ENCODE measurements at regions not wholly inside any gene's neighbourhood (a gene's known extent, or its start where the extent isn't known, plus 50 kb on each side); places are given as distances from the start of the nearest gene placed in this dataset.

GRCh38 chr1:22277662-22278061 is 134.8 kb upstream of the WNT4 start:
- TF ChIP-seq CTBP1 (IDR thresholded peaks at IDR 0.05; ENCODE audit: borderline replicate concordance) (no peak), FOXM1 (IDR thresholded peaks at IDR 0.05; ENCODE audit: borderline replicate concordance) (no peak), HDGF (IDR thresholded peaks at IDR 0.05; ENCODE audit: borderline replicate concordance) (no peak), FOXK2 (IDR thresholded peaks at IDR 0.05) (no peak)
- DNase-seq (ENCODE audit: extremely low spot score): no peak
- CTCF ChIA-PET: no interaction called here
- POLR2A ChIA-PET: no interaction called here

- ChIA-PET CTCF (no interaction called here), POLR2A (no interaction called here)
- TF ChIP-seq NFRKB (IDR thresholded peaks at IDR 0.05) (no peak), SP1 (IDR thresholded peaks at IDR 0.05) (no peak), FOXA1 (IDR thresholded peaks at IDR 0.05) (no peak), FOXM1 (IDR thresholded peaks at IDR 0.05; ENCODE audit: borderline replicate concordance) (no peak), SUZ12 (IDR thresholded peaks at IDR 0.05) (no peak), LEF1 (IDR thresholded peaks at IDR 0.05; ENCODE audit: borderline replicate concordance) (no peak), BHLHE40 (IDR thresholded peaks at IDR 0.05; ENCODE audit: borderline replicate concordance) (no peak)
- DNase-seq (ENCODE audit: extremely low spot score): no peak
Observed at GRCh38 chr1:22279735-22280134, 136.8 kb upstream of the WNT4 start.

GRCh38 chr1:22280526-22280925 is 137.6 kb upstream of the WNT4 start:
- no peak for DNase-seq (ENCODE audit: extremely low spot score)
- CTCF ChIA-PET: no interaction called here
- TF ChIP-seq SUZ12 (IDR thresholded peaks at IDR 0.05): no peak
- POLR2A ChIA-PET: no interaction called here

GRCh38 chr1:22281521-22282363 is 138.8 kb upstream of the WNT4 start:
- ChIA-PET CTCF (interaction anchor here (0.7 kb wide), 1 partner anchor 9 kb away, joined by 3 read pairs; no protein-coding TSS in a partner anchor), POLR2A (no interaction called here)
- TF ChIP-seq PKNOX1 (IDR thresholded peaks at IDR 0.05) (no peak), CTBP1 (IDR thresholded peaks at IDR 0.05; ENCODE audit: borderline replicate concordance) (no peak), ZNF384 (IDR thresholded peaks at IDR 0.05) (no peak), FOXM1 (IDR thresholded peaks at IDR 0.05; ENCODE audit: borderline replicate concordance) (no peak), ELF4 (IDR thresholded peaks at IDR 0.05) (no peak), BHLHE40 (IDR thresholded peaks at IDR 0.05; ENCODE audit: borderline replicate concordance) (no peak), NFRKB (IDR thresholded peaks at IDR 0.05) (no peak), LEF1 (IDR thresholded peaks at IDR 0.05; ENCODE audit: borderline replicate concordance) (no peak), TARDBP (IDR thresholded peaks at IDR 0.05) (no peak), HDGF (IDR thresholded peaks at IDR 0.05; ENCODE audit: borderline replicate concordance) (no peak), L3MBTL2 (conservative IDR thresholded peaks at IDR 0.05) (no peak), SUZ12 (IDR thresholded peaks at IDR 0.05) (no peak), ARNT (IDR thresholded peaks at IDR 0.05) (no peak)
- DNase-seq (ENCODE audit: extremely low spot score): no peak

GRCh38 chr1:22282364-22282995 is 139.6 kb upstream of the WNT4 start:
- POLR2A ChIA-PET: no interaction called here
- CTCF ChIA-PET: no interaction called here
- TF ChIP-seq BHLHE40 (IDR thresholded peaks at IDR 0.05; ENCODE audit: borderline replicate concordance) (no peak), LEF1 (IDR thresholded peaks at IDR 0.05; ENCODE audit: borderline replicate concordance) (no peak), SUZ12 (IDR thresholded peaks at IDR 0.05) (no peak), L3MBTL2 (conservative IDR thresholded peaks at IDR 0.05) (no peak), HDGF (IDR thresholded peaks at IDR 0.05; ENCODE audit: borderline replicate concordance) (no peak), ARNT (IDR thresholded peaks at IDR 0.05) (no peak), CTBP1 (IDR thresholded peaks at IDR 0.05; ENCODE audit: borderline replicate concordance) (no peak), FOXA1 (IDR thresholded peaks at IDR 0.05) (no peak), FOXM1 (IDR thresholded peaks at IDR 0.05; ENCODE audit: borderline replicate concordance) (no peak)
- DNase-seq (ENCODE audit: extremely low spot score): no peak

- ChIA-PET POLR2A (no interaction called here), CTCF (no interaction called here)
- TF ChIP-seq NFRKB (IDR thresholded peaks at IDR 0.05) (no peak), FOXM1 (IDR thresholded peaks at IDR 0.05; ENCODE audit: borderline replicate concordance) (no peak), SUZ12 (IDR thresholded peaks at IDR 0.05) (no peak), PKNOX1 (IDR thresholded peaks at IDR 0.05) (no peak), LEF1 (IDR thresholded peaks at IDR 0.05; ENCODE audit: borderline replicate concordance) (no peak), CTBP1 (IDR thresholded peaks at IDR 0.05; ENCODE audit: borderline replicate concordance) (no peak)
- no peak for DNase-seq (ENCODE audit: extremely low spot score)
Observed at GRCh38 chr1:22283596-22283995, 140.7 kb upstream of the WNT4 start.

- ChIA-PET CTCF (no interaction called here), POLR2A (no interaction called here)
- DNase-seq (ENCODE audit: extremely low spot score): no peak
- TF ChIP-seq FOXK2 (IDR thresholded peaks at IDR 0.05) (no peak), TARDBP (IDR thresholded peaks at IDR 0.05) (no peak), SP1 (IDR thresholded peaks at IDR 0.05) (no peak), PKNOX1 (IDR thresholded peaks at IDR 0.05) (no peak), HDGF (IDR thresholded peaks at IDR 0.05; ENCODE audit: borderline replicate concordance) (no peak), NFRKB (IDR thresholded peaks at IDR 0.05) (no peak), SUZ12 (IDR thresholded peaks at IDR 0.05) (no peak), FOXA1 (IDR thresholded peaks at IDR 0.05) (no peak), ARNT (IDR thresholded peaks at IDR 0.05) (no peak), LEF1 (IDR thresholded peaks at IDR 0.05; ENCODE audit: borderline replicate concordance) (no peak), ELF4 (IDR thresholded peaks at IDR 0.05) (no peak), L3MBTL2 (conservative IDR thresholded peaks at IDR 0.05) (no peak), BHLHE40 (IDR thresholded peaks at IDR 0.05; ENCODE audit: borderline replicate concordance) (no peak), ZNF384 (IDR thresholded peaks at IDR 0.05) (no peak), CTBP1 (IDR thresholded peaks at IDR 0.05; ENCODE audit: borderline replicate concordance) (no peak), FOXM1 (IDR thresholded peaks at IDR 0.05; ENCODE audit: borderline replicate concordance) (no peak)
Observed at GRCh38 chr1:22284236-22284635, 141.3 kb upstream of the WNT4 start.
